Liver (tissue), 8 donors: ENCODE measurements at regions not wholly inside any gene's neighbourhood (a gene's known extent, or its start where the extent isn't known, plus 50 kb on each side); places are given as distances from the start of the nearest gene placed in this dataset.
A peak's percentile ranks its signal among the peaks of the same experiment; 100 is the strongest.

Experiments
- DNase-seq: peaks from one replicate; pipeline ENCODE4 v3.0.0-alpha.2; 2017; ENCODE audit warnings: low spot score
- H3K27ac ChIP-seq, 2 donors: one replicate each; pipeline ENCODE4 v1.7.0; 2013; ENCODE audit warnings: inconsistent platforms in 2 of 2, low read length in 2 of 2, control low read depth in 1 of 2, low read depth in 1 of 2, mild to moderate bottlenecking in 1 of 2
- H3K27me3 ChIP-seq, 4 donors: one replicate each; pipeline versions ENCODE4 v1.6.1 to v1.7.0; 2013; ENCODE audit warnings: low read length in 3 of 4, inconsistent platforms in 1 of 4, mild to moderate bottlenecking in 1 of 4, moderate library complexity in 1 of 4; ENCODE audit not compliant: control insufficient read depth in 4 of 4, insufficient read depth in 4 of 4
- H3K36me3 ChIP-seq, 4 donors: one replicate each; pipeline versions ENCODE4 v1.6.1 to v1.7.0; 2013; ENCODE audit warnings: low read length in 3 of 4, mild to moderate bottlenecking in 3 of 4, low read depth in 1 of 4, moderate library complexity in 1 of 4; ENCODE audit not compliant: control insufficient read depth in 4 of 4, insufficient read depth in 3 of 4
- H3K4me1 ChIP-seq, 4 donors: one replicate each; pipeline versions ENCODE4 v1.6.1 to v1.7.0; 2013; ENCODE audit warnings: low read length in 3 of 4, mild to moderate bottlenecking in 3 of 4, moderate library complexity in 1 of 4; ENCODE audit not compliant: control insufficient read depth in 4 of 4, insufficient read depth in 4 of 4
- H3K4me3 ChIP-seq, 3 donors: one replicate each; pipeline versions ENCODE4 v1.6.1 to v1.7.0; 2013; ENCODE audit warnings: low read length in 3 of 3, control low read depth in 1 of 3, low read depth in 1 of 3, mild to moderate bottlenecking in 1 of 3
- H3K9ac ChIP-seq, 2 donors: one replicate each; pipeline ENCODE4 v1.7.0; 2013; ENCODE audit warnings: low read length in 2 of 2, mild to moderate bottlenecking in 2 of 2, moderate library complexity in 2 of 2, control low read depth in 1 of 2, low read depth in 1 of 2
- H3K9me3 ChIP-seq, 4 donors: one replicate each; pipeline versions ENCODE4 v1.6.1 to v1.7.0; 2013; ENCODE audit warnings: low read length in 3 of 4; ENCODE audit not compliant: control insufficient read depth in 4 of 4
- FOXA1 ChIP-seq: IDR thresholded peaks from 2 replicates; pipeline ENCODE4 v1.6.1; 2016; ENCODE audit warnings: antibody characterized with exemption
- FOXA2 ChIP-seq: IDR thresholded peaks from 2 replicates; pipeline ENCODE4 v1.6.1; 2016; ENCODE audit warnings: antibody characterized with exemption
- GABPA ChIP-seq, 2 donors: IDR thresholded peaks in 1 of 2; conservative IDR thresholded peaks in 1 of 2; 2 replicates each; pipeline ENCODE4 v1.6.1; 2016; ENCODE audit warnings: antibody characterized with exemption in 2 of 2, mild to moderate bottlenecking in 1 of 2, moderate library complexity in 1 of 2
- HNF4A ChIP-seq, 2 donors: conservative IDR thresholded peaks; 2 replicates each; pipeline ENCODE4 v1.6.1; 2016; ENCODE audit warnings: antibody characterized with exemption in 2 of 2, mild to moderate bottlenecking in 2 of 2
- HNF4G ChIP-seq: IDR thresholded peaks from 2 replicates; pipeline ENCODE4 v1.6.1; 2016; ENCODE audit warnings: antibody characterized with exemption
- JUND ChIP-seq, 2 donors: IDR thresholded peaks; 2 replicates each; pipeline ENCODE4 v1.6.1; 2016; ENCODE audit warnings: antibody characterized with exemption in 2 of 2
- NR2F2 ChIP-seq: IDR thresholded peaks from 2 replicates; pipeline ENCODE4 v1.6.1; 2016; ENCODE audit warnings: antibody characterized with exemption
- RAD21 ChIP-seq, 2 donors: IDR thresholded peaks; 2 replicates each; pipeline ENCODE4 v1.6.1; 2016; ENCODE audit warnings: antibody characterized with exemption in 2 of 2, mild to moderate bottlenecking in 2 of 2
- REST ChIP-seq: IDR thresholded peaks from 2 replicates; pipeline ENCODE4 v1.6.1; 2016; ENCODE audit warnings: antibody characterized with exemption, mild to moderate bottlenecking
- RXRA ChIP-seq, 2 donors: IDR thresholded peaks; 2 replicates each; pipeline ENCODE4 v1.6.1; 2017 to 2018; ENCODE audit warnings: antibody characterized with exemption in 2 of 2, mild to moderate bottlenecking in 1 of 2
- TAF1 ChIP-seq: conservative IDR thresholded peaks from 2 replicates; pipeline ENCODE4 v1.6.1; 2016; ENCODE audit warnings: antibody characterized with exemption, mild to moderate bottlenecking
- YY1 ChIP-seq: IDR thresholded peaks from 2 replicates; pipeline ENCODE4 v1.6.1; 2016; ENCODE audit warnings: antibody characterized with exemption, mild to moderate bottlenecking
- ZBTB33 ChIP-seq: IDR thresholded peaks from 2 replicates; pipeline ENCODE4 v1.6.1; 2016; ENCODE audit warnings: antibody characterized with exemption
- WGBS: extraction: QIAGEN DNeasy Blood & Tissue Kit; methylation state at CpG from one replicate; pipeline ENCODE4 v1.1.7; 2013; 5-methylcytosine and 5-hydroxymethylcytosine counted together
- TF ChIP-seq, protein P1 (sequence below): IDR thresholded peaks from 2 replicates; pipeline ENCODE4 v1.6.1; 2016; ENCODE audit warnings: antibody characterized with exemption
- TF ChIP-seq, protein P2 (sequence below): fragments of 150-350 bp; IDR thresholded peaks from 2 replicates; pipeline ENCODE4 v1.5.1; 2017; ENCODE audit warnings: improper control_type of control experiment, low read depth, low read length; ENCODE audit not compliant: missing input control
- donor health status: healthy.
- donor health status: healthy.
- donor health status: healthy.
- donor health status: healthy.
- donor health status: healthy.

DNA sequence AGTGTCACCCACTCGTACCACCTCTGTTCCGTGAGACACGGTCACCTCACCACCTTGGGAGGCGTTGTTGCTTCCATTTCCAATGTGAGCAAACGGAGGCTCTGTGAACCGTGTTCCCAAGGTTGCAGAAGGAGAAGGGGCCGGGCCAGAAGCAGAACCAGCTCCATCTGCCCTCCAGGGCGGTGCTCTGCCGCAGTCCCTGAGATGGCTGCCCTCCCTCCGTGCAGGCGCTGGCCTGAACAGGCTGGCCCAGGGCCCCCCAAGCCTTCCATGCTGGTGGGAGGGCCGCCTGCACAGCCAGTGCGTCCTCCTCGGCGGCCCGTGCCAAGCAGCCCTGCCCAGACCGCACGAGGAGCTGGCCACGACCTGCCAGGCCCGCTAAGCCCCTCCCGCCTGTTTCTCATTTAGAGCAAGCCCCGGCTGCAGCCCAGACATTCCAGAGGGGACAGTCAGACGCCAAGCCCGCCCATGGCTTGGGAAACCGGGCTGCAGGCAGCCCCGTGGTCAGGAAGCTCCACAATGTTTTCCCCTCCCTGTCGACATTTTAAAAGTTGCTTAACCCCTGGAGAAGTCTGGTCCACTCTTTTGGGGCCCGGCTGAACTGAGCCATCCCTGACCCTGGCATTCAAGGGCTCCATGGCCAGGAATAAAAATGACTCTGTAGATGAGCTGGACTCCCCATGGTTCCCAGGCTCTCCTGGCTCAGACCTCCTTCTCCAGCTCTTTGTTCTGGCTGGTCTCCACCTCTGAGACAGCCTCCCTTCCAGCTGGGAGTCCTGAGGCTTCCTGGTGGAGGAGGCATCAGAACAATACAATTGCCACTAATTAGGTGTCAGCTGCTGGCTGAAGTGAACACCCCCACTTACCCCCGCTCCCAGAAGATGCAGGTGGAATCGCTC lies 236.0 kb downstream of the BCL11B start:
- Histone ChIP-seq H3K27ac (peak overlapping the region; percentile 13 to 41), H3K9me3 (no peaks in the 10 kb centered on the region), H3K4me3 (no peak overlapping the region), H3K9ac (no peak overlapping the region), H3K4me1 (no peaks in the 10 kb centered on the region), H3K36me3 (no peaks in the 10 kb centered on the region), H3K27me3 (no peaks in the 10 kb centered on the region)
- no peak for DNase-seq
- WGBS: 45% methylated on average over 30 of the region's 30 CpGs
- TF ChIP-seq TAF1: no peak
- no peak for TF ChIP-seq GABPA (IDR thresholded peaks at IDR 0.05 in 1 of 2, conservative IDR thresholded peaks at IDR 0.05 in 1 of 2)
- no peak for TF ChIP-seq REST
- TF ChIP-seq ZBTB33: no peak
- no peak for TF ChIP-seq HNF4A (conservative IDR thresholded peaks at IDR 0.05)
- TF ChIP-seq, protein P1, sequence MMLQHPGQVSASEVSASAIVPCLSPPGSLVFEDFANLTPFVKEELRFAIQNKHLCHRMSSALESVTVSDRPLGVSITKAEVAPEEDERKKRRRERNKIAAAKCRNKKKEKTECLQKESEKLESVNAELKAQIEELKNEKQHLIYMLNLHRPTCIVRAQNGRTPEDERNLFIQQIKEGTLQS: no peak
- TF ChIP-seq, protein P2, sequence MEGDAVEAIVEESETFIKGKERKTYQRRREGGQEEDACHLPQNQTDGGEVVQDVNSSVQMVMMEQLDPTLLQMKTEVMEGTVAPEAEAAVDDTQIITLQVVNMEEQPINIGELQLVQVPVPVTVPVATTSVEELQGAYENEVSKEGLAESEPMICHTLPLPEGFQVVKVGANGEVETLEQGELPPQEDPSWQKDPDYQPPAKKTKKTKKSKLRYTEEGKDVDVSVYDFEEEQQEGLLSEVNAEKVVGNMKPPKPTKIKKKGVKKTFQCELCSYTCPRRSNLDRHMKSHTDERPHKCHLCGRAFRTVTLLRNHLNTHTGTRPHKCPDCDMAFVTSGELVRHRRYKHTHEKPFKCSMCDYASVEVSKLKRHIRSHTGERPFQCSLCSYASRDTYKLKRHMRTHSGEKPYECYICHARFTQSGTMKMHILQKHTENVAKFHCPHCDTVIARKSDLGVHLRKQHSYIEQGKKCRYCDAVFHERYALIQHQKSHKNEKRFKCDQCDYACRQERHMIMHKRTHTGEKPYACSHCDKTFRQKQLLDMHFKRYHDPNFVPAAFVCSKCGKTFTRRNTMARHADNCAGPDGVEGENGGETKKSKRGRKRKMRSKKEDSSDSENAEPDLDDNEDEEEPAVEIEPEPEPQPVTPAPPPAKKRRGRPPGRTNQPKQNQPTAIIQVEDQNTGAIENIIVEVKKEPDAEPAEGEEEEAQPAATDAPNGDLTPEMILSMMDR: no peak
- TF ChIP-seq RXRA (IDR thresholded peaks at IDR 0.05): no peak
- TF ChIP-seq JUND (IDR thresholded peaks at IDR 0.05): no peak
- no peak for TF ChIP-seq FOXA1
- TF ChIP-seq FOXA2: no peak
- no peak for TF ChIP-seq NR2F2
- no peak for TF ChIP-seq HNF4G
- TF ChIP-seq RAD21 (IDR thresholded peaks at IDR 0.05): no peak
- TF ChIP-seq YY1: no peak
